ENCODE measurements at regions not wholly inside any gene's neighbourhood (a gene's known extent, or its start where the extent isn't known, plus 50 kb on each side); places are given as distances from the start of the nearest gene placed in this dataset.
A peak's percentile ranks its signal among the peaks of the same experiment; 100 is the strongest.
"Not testable (repeated sequence)": the region's sequence is repeated elsewhere in the genome, so short reads cannot be mapped to it uniquely, and the experiment has no call there.

DNA sequence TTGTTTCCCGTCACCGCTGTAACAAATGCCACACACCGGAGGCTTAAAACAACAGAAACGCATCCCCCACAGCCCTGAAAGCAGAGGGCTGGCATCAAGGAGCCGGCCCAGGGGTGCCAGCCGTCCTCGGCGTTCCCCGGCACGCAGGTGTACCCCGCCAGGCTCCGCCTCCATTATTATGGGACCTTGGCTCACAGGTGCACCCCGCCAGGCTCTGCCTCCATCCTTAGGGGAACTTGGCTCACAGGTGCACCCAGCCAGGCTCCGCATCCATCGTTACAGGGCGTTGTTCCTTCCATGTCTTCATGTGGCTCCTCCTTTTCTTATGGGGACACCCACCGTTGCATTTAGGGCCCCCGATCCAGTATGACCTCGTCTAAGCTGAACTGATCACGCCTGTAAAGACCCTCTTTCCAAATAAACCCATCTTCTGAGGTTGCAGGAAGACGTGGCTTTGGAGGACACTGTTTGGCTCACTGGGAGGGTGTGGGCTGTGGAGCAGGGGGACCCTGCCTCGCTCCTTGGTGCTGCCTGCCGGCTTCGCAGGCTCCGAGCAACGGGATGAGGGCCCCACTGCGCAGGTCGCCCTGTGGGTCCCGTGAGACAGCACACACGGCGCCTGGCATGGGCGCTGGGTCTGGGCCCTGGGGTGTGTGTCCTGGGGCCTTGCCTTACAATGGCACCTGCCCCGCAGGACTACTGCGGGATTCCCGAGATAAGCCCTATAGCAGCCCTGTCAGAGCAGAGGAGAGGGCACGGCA lies 154.9 kb upstream of the ZNF469 start:
- DNase-seq (ENCODE audit: low read depth in 2 of 2) = not testable (repeated sequence)

DNA sequence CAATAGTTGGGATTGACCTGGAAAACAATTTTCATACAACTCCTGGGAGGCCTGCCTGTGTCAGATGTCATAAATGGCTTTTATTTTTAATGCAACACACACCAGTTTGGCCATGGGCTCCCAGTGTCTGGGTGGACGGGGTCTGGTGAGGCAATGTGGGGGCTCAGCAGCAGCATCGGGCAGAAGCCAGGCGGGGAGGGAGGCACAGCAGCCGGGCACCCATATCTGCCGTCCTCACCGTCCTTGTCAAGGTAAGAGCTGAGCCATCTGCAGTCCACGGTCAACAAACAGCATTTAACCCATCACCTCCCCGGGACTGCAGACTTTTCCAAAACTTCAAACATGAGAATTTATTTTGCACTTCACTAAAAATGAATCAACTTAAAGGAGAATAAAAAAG lies 154.0 kb upstream of the ZNF469 start:
- DNase-seq (ENCODE audit: low read depth in 2 of 2) = peak in 1 of 2 donors; percentile 28

DNA sequence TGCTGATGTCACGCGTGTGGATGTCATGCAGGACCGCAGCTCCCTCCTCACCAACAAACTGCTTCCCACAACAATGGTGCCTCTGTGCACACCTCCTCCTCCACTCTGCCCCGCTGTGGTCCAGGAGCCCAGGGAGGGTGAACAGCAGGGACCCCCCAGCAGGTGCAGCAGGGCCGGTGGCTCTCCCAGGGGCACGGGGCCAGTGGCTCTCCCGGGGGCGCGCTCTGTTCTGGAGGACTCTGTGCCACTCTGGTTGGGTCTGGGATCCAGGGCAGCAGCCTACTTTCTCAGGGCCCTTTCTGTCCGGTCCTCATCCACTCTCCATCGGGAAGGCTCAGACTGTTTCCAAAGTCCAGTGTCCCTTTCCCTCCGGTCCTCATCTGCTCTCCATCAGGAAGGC lies 153.0 kb upstream of the ZNF469 start:
- DNase-seq (ENCODE audit: low read depth in 2 of 2) = not testable (repeated sequence)

DNA sequence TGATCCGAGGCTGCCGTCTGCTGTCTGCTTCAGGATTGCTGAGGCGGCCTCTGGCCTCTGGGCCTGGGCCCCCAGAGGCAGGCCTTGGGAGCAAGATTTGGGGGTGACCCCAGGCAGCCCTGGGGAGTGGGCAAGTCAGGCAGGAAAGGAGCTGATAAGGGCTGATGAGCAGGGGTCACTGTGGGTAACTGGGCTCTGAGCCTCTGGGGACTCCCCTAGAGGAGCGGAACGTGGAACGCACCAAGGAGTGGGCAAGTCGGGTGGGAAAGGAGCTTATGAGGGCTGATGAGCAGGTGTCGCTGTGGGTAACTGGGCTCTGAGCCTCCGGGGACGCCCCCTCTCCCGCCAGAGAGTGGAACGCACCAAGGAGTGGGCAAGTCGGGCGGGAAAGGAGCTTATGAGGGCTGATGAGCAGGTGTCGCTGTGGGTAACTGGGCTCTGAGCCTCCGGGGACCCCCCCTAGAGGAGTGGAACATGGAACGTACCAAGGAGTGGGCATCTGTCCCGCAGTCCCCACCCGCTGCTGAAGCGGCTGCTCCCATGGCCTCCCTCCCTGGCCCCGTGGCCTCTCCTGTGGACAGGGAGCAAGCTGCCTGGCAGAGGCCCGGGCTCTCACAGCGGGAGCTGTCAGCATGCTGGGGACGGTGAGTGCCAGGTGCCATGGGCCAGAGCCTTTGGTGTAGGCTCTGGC lies 152.3 kb upstream of the ZNF469 start:
- not testable (repeated sequence) for DNase-seq (ENCODE audit: low read depth in 2 of 2)

DNA sequence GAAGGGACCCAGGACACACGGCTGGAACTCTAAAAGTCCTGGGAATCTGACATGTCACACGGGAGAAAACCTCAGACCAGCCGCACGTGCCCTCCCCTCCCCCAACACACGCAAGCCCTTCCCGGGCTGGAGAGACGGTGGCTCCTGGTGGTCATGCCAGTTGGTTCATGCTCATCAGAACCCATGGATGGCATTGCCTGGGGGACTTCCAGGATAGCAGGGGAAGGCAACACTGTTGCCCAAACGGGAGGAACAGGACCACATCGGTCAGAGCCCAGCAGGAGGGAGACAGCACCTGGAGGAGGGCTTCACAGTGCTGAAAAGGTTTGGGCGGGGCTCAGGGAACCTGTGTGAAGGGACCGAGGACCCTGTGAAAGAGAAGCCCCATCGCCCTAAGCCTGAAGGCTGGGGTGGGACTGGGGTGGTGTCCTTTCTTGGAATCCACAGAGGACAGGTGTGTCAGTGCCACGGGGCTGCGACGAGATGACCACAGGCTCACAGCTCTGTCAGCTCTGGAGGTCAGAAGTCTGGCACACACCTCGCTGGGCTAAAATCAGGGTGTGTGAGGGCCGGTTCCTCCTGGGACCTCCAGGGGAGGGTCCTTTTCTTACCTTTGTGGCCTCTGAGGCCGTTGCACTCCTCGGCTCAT lies 151.7 kb upstream of the ZNF469 start:
- DNase-seq (ENCODE audit: low read depth in 2 of 2) = not testable (repeated sequence)

DNA sequence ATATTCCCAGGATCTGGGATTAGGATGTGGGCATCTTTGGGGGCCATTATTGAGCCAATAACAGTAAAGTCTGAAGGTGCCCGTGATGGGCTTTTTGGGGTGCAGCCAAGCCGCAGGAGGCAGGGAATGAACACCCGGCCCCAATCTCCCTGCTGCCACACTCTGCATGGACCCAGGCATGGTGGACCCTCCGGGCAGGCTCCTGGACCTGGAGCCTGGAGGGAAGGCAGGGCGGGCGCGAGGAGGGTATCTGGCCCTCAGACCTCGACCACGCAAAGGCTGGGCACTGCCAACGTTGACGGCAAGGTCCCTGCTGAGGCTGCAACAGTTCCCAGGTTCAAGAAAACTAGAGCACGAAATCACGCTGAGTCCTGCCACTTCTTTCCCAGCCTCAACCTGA lies 150.9 kb upstream of the ZNF469 start:
- DNase-seq (ENCODE audit: low read depth in 2 of 2) = not testable (repeated sequence)

DNA sequence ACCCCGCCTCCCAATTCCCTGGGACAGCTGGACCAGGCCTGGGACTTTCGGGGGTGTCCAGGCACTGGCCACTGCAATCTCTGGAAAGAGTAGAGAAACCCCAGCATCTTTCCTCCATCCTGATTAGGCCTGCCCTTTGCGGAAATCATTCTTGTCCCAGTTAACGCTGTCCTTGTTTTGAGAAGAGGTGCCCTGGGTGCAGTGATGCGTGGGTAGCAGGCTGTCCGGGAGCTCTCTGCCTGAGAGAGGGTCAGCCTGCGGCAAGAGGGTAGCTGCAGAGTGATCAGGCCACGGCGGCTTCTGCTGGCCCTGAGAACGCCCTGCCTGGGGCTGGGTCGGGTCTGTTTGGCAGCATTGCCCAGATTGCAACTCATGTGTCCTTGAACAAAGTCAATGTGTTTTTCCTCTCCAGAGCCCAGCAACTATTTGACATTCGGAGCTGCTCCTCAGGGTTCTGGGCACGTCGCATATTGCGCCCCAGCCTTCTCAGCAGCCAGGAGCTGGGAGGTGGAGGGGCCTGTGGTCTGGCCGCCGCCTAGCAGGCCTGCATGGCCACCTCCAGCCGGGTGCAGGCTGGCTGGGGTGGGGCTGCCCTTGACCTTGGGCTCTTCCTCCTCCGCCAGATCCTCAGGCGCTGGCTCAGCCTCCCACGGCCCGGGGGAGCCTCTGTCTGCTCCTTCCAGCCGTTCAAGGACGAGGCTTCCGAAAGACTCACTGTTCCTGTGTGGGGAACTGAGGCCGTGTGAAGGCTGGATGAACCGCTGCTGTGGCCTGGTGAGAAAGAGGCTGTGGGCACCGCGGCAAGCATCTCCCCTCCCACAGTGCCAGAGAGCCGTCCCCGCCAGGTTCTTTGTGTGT lies 150.1 kb upstream of the ZNF469 start:
- DNase-seq (ENCODE audit: low read depth in 2 of 2) = not testable (repeated sequence)

DNA sequence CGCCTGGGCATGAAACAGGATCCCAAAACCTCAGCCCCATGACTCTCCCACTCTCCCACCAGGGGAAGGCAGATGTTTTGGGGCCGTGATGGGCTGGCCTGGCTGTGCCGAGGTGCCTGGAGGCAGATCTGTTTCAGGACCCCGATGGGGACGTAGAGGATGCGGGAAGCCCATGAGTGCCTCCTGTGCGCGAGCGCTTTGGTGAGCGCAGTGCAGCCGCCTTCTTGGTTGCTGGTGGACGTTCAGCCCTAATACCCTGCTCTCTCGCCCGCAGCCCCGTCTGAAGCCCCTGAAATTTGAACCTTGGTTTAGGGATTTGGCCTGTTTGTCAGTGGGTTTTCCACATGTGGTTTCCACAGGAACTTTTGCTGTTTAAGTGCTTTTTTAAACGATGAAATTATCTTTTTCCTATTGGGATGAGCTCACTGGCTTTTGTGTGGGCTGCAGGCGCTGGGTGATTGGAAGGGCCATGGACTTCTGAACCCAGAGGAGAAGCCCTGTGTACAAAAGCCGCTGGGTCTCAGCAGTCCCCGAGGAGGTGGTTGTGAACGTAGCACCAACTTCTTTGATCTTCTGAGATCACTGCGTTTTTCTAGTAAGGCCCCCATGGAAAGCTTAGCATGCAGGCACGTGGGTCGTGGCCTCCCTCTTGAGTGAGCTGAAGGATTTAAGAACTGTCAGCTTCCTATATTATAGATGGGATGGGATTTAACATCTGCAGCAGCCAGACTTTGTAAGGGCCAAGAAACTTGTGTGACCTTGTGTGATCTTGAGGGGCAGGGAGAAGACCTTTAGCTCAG lies 148.9 kb upstream of the ZNF469 start:
- not testable (repeated sequence) for DNase-seq (ENCODE audit: low read depth in 2 of 2)

DNA sequence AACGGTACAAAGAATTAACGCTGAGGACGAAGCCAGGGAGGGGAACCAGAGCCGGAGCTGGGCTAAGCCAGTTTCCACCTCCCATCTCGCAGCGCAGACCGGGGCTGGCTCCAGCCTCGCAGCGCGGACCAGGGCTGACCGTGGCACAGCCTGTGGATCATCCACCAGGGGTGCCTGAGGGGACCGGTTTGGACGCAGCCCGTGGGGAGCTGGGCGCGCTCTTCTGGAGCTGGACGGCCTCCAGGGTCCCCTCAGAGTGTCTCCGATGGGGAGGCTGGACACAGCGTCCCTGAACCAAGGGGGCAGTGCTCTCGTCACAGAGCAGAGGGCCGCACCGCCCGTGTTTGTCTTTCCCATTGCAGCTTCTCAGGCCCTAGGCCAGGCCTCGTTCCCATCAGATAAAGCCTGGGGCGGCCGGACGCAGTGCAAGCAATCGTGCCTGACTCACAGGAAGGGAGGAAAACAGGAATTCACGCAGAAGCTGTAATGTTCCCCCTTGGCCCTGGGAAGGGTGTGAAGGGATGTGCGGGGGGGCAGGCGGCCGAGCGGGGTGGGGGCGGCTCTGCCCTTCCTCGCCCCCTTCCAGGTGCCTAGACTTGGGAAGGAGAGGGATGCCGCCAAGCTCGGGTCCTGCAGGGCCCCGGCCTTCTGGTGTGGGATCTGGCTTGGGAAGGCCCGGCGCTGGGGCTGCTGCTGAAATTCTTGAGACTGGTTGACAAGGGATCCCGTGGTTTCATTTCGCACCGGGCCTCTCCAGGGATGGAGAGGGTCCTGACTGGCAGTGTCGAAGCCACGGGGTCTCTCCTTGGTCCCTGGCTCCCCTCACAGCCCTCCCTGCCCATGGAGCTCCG lies 148.1 kb upstream of the ZNF469 start:
- peak; percentile 30 to 84 for DNase-seq (ENCODE audit: low read depth in 2 of 2)

DNA sequence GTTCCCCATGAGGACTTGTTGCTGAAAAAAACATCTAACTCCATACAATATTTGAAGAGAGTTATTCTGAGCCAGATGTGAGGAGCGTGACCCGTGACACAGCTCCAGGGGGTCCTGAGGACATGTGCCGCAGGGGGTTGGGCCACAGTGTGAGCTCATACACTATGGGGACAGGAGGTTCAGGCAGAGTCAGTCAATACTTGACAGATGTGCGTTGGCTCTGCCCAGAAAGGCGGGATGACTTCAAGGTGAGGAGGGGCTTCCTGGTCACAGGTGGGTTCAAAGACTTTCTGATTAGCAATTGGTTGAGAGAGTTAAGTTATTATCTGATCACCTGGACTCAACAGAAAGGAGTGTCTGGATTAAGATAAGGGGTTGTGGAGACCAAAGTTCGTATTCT lies 147.1 kb upstream of the ZNF469 start:
- not testable (repeated sequence) for DNase-seq (ENCODE audit: low read depth in 2 of 2)

DNA sequence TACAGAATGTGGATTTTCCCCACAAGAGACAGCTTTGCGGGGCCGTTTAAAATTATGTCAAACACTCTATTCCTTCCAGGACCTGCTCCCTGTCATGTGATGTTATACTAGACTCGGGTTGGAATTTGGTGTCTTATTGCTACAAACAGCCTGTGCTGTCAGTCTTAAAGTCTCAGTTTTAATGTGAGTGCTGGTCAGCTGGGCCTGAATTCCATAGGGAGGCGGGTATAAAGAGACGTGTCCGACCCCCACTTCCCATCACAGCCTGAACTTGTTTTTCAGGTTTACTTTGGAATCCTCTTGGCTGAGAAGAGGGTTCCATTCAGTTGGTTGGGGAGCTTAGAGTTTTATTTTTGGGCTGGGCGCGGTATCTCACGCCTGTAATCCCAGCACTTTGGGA lies 146.5 kb upstream of the ZNF469 start:
- DNase-seq (ENCODE audit: low read depth in 2 of 2) = not testable (repeated sequence)

DNA sequence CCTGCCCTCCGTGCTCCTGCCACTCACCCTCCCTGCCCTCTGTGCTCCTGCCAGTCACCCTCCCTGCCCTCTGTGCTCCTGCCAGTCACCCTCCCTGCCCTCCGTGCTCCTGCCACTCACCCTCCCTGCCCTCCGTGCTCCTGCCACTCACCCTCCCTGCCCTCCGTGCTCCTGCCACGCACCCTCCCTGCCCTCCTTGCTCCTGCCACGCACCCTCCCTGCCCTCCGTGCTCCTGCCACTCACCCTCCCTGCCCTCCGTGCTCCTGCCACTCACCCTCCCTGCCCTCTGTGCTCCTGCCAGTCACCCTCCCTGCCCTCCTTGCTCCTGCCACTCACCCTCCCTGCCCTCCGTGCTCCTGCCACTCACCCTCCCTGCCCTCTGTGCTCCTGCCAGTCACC lies 145.4 kb upstream of the ZNF469 start:
- DNase-seq (ENCODE audit: low read depth in 2 of 2) = not testable (repeated sequence)

DNA sequence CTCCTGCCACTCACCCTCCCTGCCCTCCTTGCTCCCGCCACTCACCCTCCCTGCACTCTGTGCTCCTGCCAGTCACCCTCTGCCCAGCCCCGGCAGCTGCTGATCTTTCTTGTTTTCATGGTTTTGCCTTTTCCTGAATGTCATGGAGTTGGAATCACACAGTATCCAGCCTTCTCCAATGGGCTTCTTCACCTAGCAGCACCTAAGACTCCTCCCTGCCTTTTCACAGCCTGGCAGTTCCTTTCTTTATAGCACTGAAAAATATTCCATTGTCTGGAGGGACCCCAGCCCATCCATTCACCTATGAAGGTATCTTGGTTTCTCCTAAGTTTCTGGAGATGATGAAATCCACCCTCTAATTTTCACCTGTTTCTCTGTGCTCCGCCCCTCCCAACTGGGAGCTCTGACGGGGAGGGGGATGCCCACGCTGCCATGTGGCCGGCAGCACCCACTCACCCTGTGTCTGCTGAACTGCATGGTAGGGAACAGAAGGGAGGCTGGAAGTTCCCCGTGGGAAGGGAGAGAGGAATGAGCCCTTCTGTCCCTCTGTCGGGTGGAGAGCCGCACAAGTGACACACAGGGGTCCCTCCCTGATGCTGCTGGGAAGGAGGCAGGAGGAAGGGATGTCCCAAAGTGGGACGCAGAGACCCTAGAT lies 144.9 kb upstream of the ZNF469 start:
- peak in 1 of 2 donors; percentile 64 for DNase-seq (ENCODE audit: low read depth in 2 of 2)

DNA sequence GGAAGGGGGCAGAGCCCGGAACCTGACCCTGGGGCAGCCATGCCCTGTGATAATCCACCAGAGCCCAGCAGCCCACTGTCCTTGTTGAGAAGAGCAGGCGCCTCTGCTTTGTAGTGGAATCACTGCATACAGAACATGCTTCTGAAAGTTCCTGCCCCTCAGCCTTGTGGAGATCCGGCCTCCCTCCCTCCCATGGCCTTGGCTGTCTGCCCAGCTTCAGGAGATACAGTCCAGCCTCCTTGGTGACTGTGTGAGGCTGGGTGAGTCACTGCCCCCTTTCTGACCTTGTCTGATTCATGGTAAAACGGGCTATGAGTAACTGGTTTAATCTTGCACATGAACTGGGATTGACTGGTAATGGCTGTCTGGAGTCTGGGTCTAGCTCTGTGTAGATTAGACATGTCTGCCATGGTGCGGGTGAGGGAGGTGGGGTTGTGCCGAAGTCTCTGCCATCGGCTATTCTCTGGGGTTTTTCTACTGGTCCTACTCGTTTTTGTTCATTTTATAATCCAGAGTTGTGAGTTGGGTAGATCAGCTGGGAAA lies 144.0 kb upstream of the ZNF469 start:
- peak; percentile 83 to 98 for DNase-seq (ENCODE audit: low read depth in 2 of 2)

DNA sequence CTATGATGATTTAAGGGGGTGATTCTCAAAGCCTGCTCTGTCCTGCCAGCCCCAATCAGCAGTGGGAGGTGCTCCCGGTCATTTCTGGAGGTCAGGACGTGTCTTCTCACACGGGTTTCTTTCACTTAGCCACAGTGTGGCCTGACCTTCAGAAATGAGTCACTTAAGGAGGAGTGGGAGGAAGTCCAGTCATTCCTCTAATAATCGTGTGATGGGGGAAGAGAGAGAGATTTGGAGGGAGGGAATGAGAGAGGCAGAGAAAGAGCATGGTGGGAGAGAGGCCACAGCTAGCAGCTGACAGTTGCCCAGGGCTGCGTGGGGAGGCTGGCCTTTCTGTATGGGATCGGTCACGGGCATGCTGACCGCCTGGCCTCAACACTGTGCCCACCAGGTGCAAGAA lies 142.6 kb upstream of the ZNF469 start:
- peak in 1 of 2 donors; percentile 79 for DNase-seq (ENCODE audit: low read depth in 2 of 2)

DNA sequence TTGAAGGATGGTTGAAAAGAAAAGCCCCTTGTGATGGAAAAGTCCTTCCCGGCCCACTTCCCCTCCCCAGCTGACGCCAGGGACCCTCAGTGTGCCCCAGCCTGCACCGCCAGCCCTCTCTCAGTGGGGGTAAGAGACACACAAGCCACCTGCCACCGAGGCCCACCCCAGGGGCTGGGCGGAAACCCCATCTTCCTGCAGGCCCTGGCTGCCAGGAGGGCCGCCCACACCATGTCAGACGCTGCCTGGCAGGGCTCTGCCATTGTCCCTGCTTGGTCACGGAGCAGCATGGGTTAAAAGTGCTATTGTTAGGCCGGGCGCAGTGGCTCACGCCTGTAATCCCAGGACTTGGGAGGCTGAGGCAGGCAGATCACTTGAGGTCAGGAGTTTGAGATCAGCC lies 142.0 kb upstream of the ZNF469 start:
- DNase-seq (ENCODE audit: low read depth in 2 of 2) = peak in 1 of 2 donors; percentile 25

DNA sequence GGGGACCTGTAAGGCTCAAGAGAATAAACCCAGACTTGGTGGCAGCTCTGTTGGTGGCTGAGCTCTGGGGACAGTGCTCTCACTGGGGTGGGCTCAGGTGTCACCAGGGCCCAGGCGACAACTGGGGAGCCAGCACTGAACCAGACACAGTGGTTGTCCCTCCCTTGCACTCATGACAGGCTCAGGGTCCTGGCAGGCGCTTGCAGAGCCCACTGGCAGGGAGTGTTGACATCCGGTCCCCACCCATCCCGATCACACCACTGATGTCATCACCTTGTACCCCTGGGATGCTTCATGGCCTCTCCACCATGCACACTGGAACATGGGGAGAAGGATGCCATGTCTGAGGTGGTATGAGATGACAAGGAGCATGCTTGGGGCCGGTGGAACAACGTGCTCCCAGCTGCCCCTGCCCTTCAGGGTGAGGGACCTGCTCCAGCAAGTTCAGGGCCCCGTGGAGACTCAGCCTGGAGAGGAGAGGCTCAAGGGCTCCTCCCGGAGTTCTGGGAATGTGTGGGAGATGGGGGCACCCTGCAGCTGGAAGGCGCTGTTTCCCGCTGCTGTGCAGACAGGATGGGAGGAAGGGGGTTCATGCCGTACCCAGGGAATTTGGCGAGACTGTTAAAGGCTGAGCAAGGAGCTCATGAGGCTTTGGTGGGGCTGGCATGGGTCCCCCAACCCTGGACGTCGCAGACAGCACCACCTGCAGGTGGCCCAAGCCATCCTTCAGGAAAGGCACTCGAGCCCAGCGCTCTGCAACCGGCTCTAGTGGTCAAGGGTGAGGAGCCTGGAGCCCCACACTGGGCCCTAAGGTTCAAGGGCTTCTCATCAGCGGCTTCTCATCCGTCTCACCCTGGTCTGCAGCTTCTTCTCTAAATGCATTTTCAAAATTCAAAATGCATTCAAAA lies 141.1 kb upstream of the ZNF469 start:
- not testable (repeated sequence) for DNase-seq (ENCODE audit: low read depth in 2 of 2)

Measured in dermis microvascular lymphatic vessel endothelial cell (primary cell).